ENCODE measurements at regions not wholly inside any gene's neighbourhood (a gene's known extent, or its start where the extent isn't known, plus 50 kb on each side); places are given as distances from the start of the nearest gene placed in this dataset.

DNA sequence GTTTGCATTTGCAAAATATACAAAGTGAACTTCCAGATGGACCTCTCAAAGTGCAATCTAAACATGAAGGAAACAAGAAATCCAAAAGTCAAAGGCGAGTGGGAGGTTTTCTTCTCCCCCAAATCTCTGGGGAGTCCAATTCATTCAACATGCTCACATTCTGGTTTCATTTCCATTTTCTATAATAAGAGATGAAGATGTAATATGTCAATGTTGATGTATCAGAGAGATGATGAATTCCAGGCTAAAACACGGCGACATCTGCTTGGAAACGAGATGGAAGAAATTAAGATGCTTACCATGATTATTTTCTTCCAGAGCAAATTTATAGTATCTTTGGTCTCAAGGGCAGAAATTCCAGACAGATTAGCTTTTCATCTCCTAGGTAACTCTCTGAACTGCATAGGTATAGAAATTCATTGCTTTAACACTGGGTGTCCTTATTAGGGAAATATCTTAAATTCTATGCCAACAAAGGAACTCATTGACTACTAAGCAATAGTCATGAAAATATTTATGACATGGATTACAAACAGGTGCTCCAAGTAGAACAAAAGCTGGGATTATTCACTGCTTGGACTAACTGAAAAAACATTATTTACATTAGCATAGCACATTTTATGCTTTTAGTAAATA lies 287.9 kb downstream of the SEC61B start:
- no peaks in the 10 kb centered on the region for H4K20me1 ChIP-seq (replicated peaks; ENCODE audit: control insufficient read depth, insufficient read depth, low read length)
- no peaks in the 10 kb centered on the region for H3K4me1 ChIP-seq (replicated peaks in 1 of 2; ENCODE audit: control insufficient read depth in 2 of 2, insufficient read depth in 2 of 2, low read length in 2 of 2)
- intact Hi-C loops (cut with micrococcal nuclease) (no loop called here), in situ Hi-C loops (cut with MboI) (no loop called here)
- H3K79me2 ChIP-seq (ENCODE audit: control insufficient read depth, insufficient read depth, low read length), result no peaks in the 10 kb centered on the region
- ATAC-seq (no peak), FAIRE-seq (no peak), DNase-seq (ENCODE audit: extremely low read depth in 1 of 4, low spot score in 3 of 4) (no peak)
- ChIA-PET CTCF (ENCODE audit: low intra/inter-chr PET ratio) (no interaction called here), POLR2A (no interaction called here)
- no peak overlapping the region for H3K4me3 ChIP-seq
- H3K27ac ChIP-seq (ENCODE audit: extremely low read depth, low read depth, low read length), result no peak overlapping the region
- H3K36me3 ChIP-seq (ENCODE audit: control insufficient read depth, insufficient read depth, low read length), result no peaks in the 10 kb centered on the region
- no peak overlapping the region for H3K9ac ChIP-seq (ENCODE audit: insufficient read depth in 1 of 2, low read depth in 2 of 2, low read length in 2 of 2)
- no peak for TF ChIP-seq FOSL1 (tag; conservative IDR thresholded peaks at IDR 0.05)
- no peak for TF ChIP-seq POLR2AphosphoS2 (IDR thresholded peaks at IDR 0.05; ENCODE audit: low read length)
- TF ChIP-seq ZNF408 (CRISPR knock-in tag; IDR thresholded peaks at IDR 0.05; ENCODE audit: low read depth), result no peak
- TF ChIP-seq, protein P1, sequence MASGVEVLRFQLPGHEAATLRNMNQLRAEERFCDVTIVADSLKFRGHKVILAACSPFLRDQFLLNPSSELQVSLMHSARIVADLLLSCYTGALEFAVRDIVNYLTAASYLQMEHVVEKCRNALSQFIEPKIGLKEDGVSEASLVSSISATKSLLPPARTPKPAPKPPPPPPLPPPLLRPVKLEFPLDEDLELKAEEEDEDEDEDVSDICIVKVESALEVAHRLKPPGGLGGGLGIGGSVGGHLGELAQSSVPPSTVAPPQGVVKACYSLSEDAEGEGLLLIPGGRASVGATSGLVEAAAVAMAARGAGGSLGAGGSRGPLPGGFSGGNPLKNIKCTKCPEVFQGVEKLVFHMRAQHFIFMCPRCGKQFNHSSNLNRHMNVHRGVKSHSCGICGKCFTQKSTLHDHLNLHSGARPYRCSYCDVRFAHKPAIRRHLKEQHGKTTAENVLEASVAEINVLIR (CRISPR knock-in tag; IDR thresholded peaks at IDR 0.05), result no peak
- no peak for TF ChIP-seq MAFG (tag; conservative IDR thresholded peaks at IDR 0.05)
- TF ChIP-seq RBM34 (IDR thresholded peaks at IDR 0.05; ENCODE audit: borderline replicate concordance, insufficient read depth, low read length), result no peak
- TF ChIP-seq HCFC1 (IDR thresholded peaks at IDR 0.05; ENCODE audit: low read depth, low read length), result no peak
- TF ChIP-seq CBX2 (IDR thresholded peaks at IDR 0.05; ENCODE audit: insufficient read depth, low read length, poor library complexity, severe bottlenecking), result no peak
- TF ChIP-seq, protein P2, sequence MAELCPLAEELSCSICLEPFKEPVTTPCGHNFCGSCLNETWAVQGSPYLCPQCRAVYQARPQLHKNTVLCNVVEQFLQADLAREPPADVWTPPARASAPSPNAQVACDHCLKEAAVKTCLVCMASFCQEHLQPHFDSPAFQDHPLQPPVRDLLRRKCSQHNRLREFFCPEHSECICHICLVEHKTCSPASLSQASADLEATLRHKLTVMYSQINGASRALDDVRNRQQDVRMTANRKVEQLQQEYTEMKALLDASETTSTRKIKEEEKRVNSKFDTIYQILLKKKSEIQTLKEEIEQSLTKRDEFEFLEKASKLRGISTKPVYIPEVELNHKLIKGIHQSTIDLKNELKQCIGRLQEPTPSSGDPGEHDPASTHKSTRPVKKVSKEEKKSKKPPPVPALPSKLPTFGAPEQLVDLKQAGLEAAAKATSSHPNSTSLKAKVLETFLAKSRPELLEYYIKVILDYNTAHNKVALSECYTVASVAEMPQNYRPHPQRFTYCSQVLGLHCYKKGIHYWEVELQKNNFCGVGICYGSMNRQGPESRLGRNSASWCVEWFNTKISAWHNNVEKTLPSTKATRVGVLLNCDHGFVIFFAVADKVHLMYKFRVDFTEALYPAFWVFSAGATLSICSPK (IDR thresholded peaks at IDR 0.05; ENCODE audit: borderline replicate concordance), result no peak
- TF ChIP-seq ZNF668 (CRISPR knock-in tag; IDR thresholded peaks at IDR 0.05), result no peak
- TF ChIP-seq ZNF224 (CRISPR knock-in tag; IDR thresholded peaks at IDR 0.05), result no peak
- no peak for TF ChIP-seq NONO (IDR thresholded peaks at IDR 0.05; ENCODE audit: low read depth in 2 of 2, low read length in 1 of 2)
- H3K9me1 ChIP-seq (ENCODE audit: control insufficient read depth, insufficient read depth, low read length), result no peaks in the 10 kb centered on the region
- H2AFZ ChIP-seq (ENCODE audit: low read depth, low read length), result no peak overlapping the region
- no peak overlapping the region for H3K4me2 ChIP-seq (ENCODE audit: insufficient read depth, low read length)
- no peaks in the 10 kb centered on the region for H3K27me3 ChIP-seq (ENCODE audit: control insufficient read depth in 2 of 2, insufficient read depth in 2 of 2, low read length in 2 of 2)
- 0% methylated on average over 4 of the region's 4 CpGs for WGBS (ENCODE audit: insufficient coverage, low coverage, missing lambda C conversion rate)
- no peaks in the 10 kb centered on the region for H3K9me3 ChIP-seq (replicated peaks; ENCODE audit: control insufficient read depth, insufficient read depth, low read depth, low read length)
- no TSS peak for BruUV-seq (replicated peaks)
